Mammary epithelial cell (primary cell): ENCODE measurements at regions not wholly inside any gene's neighbourhood (a gene's known extent, or its start where the extent isn't known, plus 50 kb on each side); places are given as distances from the start of the nearest gene placed in this dataset.

ENCODE experiments used
- CTCF ChIP-seq, 2 donors: IDR thresholded peaks in 1 of 2; conservative IDR thresholded peaks in 1 of 2; 2 replicates each; pipeline ENCODE4 v1.5.1; 2011 to 2012; ENCODE audit warnings: inconsistent platforms in 2 of 2, low read length in 2 of 2, mild to moderate bottlenecking in 2 of 2, control low read depth in 1 of 2, low read depth in 1 of 2; ENCODE audit not compliant: insufficient read depth in 1 of 2; ENCODE audit errors: extremely low read depth in 1 of 2
- EZH2 ChIP-seq: IDR thresholded peaks from 2 replicates; pipeline ENCODE4 v1.6.1; 2012; ENCODE audit warnings: low read length, inconsistent platforms, borderline replicate concordance

GRCh38 chr9:7676609-7677156, 122.9 kb downstream of the DMAC1 start:
- TF ChIP-seq CTCF (conservative IDR thresholded peaks at IDR 0.05 in 1 of 2, IDR thresholded peaks at IDR 0.05 in 1 of 2; ENCODE audit: extremely low read depth in 1 of 2, insufficient read depth in 1 of 2, low read depth in 1 of 2, low read length in 2 of 2) (no peak), EZH2 (no peak)
